Activated CD8-positive, alpha-beta memory T cell treated with anti-CD3 and anti-CD28 coated beads, Interleukin-2, amount 50 U/mL, for 4 hours (primary cell): ENCODE measurements at regions not wholly inside any gene's neighbourhood (a gene's known extent, or its start where the extent isn't known, plus 50 kb on each side); places are given as distances from the start of the nearest gene placed in this dataset.

Source experiments
- DNase-seq: peaks from one replicate; pipeline ENCODE4 v3.0.0-alpha.2; 2020

- DNase-seq = no peak
Measured at GRCh38 chr6:156647140-156647784, 129.9 kb upstream of the ARID1B start.

DNA sequence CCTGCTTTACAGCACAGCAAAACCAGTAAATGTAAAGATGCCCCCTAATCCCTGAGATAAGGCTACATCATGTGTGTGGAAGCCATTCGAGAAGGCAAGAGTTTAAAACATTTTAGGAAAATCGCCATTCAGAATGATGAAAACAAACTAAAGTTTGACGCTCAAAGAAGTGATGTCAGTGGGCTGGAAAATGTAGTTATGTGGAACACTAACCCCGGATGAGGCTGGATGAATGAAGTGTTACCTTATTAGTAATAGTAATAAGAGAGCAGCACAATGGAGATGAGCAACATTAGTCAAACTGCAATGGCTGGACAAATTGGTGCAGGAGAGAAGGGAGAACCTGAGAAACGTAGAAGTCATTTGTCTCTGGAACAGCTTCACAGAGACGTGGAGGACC lies 130.7 kb upstream of the ARID1B start:
- no peak for DNase-seq

DNA sequence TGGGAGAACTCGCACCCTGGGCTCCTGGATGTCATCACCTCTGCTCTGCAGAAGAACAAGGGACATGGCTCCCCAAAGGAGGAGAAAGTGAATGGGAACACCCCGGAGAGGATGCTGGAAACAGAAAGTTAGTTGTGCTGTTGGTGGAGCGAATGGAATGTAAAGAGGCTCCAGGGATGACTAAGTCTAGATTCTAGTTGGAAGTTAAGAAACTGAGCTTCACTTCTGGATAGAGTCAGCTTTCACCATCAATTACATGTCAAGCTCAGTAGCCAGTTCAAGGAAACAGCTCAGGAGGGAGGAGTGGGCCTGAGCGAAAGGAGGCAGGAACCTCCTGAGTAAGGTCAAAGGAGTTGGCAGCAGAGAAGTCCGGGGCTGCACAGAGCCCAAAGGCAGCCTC lies 132.1 kb upstream of the ARID1B start:
- no peak for DNase-seq

GRCh38 chr6:156639009-156639721 lies 138.0 kb upstream of the ARID1B start:
- DNase-seq = no peak

GRCh38 chr6:156638581-156638980 lies 138.6 kb upstream of the ARID1B start:
- no peak for DNase-seq

DNA sequence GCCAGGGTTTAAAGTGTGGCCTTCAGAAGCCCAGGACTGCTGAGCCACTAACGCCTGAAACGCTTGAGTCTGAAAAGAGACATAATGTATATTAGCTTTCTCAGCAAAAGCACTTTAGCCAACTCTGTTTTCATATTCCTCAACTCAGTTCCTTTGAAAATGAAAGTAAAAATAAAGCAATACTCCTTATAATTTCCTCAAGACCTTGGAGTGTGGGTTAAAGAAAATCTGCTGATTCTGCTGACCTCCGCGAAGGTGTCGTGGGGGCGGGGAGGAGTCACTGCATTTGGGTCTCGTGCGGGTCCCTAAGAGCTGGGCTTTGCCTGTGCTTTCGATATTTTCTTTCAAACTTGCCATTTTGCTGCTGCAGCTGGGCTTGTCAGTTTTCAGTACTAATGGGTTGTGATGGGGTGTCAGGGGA lies 142.2 kb upstream of the ARID1B start:
- no peak for DNase-seq

GRCh38 chr6:156634048-156634447 lies 143.1 kb upstream of the ARID1B start:
- DNase-seq = no peak

DNA sequence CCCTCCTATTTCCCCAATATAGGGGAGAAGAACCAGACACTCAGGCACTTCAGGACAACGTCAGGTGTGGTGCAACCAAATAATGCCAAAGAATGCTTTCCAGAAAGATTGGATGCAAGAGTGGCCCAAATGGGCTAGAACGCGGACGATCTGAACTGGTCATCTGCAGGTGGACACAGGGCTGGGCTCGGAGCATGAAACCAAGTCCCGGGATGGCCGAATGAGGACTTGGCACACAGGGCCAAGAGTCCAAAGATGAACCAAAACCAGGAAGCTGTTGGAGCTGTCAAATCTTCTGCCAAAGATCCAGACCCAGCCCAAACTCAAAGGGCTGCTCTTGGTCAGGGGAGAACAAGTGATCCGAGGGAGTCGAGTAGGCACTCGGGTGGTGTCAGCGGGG lies 143.9 kb upstream of the ARID1B start:
- no peak for DNase-seq

DNA sequence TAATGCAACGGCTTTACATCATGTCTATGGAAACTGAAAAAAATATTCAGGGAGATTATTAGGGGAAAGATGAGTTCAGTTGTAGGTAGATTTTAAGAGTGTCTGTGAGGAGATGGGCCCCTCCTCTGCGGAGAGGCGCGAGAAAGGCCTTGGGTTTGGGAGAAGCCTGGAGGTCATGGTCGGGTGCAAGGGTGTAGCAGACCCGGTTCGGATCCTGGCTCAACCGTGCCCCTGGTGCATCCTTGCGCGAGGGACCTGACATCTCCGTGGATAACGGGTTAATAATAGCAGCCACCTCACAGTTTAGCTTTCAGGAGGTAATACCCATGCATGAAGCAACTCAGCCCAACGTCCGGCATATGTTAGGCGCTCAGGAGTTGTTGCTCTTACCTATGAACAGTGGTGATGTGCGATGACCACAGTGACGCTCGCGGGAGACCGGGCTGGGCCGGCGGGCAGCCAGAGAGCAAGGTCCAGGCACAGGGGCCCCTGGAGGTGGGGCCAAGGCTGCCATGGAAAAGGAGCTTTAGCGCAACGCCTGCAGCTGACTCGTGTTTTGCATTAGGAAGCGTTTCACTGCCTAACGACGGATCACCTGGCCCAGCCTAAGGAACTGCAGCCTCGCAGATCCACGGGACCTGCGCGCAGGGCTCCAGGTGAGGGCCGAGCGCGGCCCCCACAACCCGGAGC lies 146.4 kb upstream of the ARID1B start:
- no peak for DNase-seq

DNA sequence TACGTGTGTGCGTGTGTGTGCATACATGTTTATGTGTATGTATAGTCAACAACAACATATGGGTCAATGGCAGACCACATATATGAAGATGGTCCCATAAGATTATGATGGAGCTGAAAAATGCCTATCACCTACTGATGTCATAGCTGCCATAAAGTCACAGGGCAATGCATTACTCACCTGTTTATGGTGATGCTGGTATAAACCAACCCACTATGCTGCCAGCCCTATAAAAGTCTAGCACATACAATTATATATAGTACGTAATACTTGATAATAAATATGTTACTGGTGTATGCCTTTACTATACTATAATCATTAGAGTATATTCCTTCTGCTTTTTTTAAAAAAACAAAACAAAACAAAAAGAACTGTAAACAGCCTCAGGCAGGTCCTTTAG lies 148.4 kb upstream of the ARID1B start:
- DNase-seq = no peak

- no peak for DNase-seq
Measured at GRCh38 chr6:156627524-156627923, 149.7 kb upstream of the ARID1B start.

GRCh38 chr6:156622185-156622584 lies 155.0 kb upstream of the ARID1B start:
- DNase-seq = no peak

DNA sequence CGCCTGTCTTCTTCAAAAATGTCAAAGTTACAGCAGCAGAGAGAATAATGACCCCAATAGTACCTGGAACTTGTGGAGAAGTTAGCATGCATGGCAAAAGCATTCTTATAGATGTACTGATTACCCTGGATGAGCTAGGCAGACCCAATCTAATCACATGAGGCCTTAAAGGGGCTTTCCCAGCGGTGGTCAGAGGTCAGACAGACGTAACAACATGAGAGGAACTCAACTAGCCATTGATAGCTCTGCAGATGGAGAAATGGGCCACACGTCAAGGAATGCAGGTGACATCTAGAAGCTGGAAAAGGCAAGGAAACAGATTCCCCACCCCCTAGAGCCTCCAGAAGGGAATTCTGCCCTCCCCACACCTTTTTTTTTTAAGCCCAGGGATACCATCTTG lies 156.8 kb upstream of the ARID1B start:
- DNase-seq = no peak

GRCh38 chr6:156618600-156619205 lies 158.5 kb upstream of the ARID1B start:
- no peak for DNase-seq

DNA sequence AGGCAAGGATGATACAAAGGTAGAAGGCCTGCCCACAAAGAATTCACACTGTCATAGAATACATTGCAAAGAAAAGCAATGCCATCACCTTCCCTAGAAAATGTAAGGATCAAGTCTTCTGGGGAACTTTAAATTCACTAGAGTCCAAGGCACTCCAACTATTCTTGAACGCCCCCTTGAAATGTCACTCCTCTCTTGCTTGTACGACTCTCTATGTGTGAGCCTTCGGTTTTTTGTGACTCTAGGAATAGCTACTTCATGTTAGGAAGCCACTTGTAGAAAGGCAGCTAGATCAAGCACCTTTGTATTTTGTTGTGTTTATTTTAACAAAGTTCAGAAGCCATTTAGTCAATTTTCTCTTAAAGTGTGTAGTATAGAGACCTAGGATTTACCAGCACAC lies 159.2 kb upstream of the ARID1B start:
- no peak for DNase-seq

- DNase-seq = no peak
Measured at GRCh38 chr6:156617376-156617775, 159.8 kb upstream of the ARID1B start.

DNA sequence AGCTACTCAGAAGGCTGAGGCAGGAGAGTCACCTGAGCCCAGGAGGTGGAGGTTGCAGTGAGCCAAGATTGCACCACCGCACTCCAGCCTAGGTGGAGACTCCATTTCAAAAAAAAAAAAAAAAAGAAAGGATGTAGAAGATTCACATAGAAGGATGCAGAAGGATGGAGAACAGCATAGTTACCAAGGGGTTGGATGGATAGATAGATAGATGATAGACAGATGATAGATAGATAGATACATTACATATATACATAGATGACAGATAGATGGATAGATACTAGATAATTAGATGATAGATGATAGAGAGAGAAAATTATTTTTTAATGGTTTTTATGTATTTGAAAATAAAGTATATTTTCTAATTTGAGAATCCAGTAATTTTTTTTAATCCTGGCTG lies 160.7 kb upstream of the ARID1B start:
- DNase-seq = no peak

DNA sequence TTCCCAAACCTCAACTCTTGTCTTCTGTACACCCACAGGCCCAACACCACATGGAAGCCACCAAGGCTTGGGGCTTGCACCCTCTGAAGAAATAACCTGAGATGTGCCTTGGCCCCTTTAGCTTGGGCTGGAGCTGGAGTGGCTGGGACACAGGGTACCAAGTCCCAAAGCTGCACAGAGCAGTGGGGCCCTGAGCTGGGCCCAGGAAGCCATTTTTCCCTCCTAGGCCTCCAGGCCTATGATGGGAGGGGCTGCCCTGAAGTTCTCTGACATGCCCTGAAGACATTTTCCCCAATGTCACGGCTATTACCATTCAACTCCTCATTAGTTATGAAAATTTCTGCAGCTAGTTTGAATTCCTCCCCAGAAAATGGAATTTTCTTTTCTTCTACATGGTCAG lies 163.2 kb upstream of the ARID1B start:
- DNase-seq = no peak

DNA sequence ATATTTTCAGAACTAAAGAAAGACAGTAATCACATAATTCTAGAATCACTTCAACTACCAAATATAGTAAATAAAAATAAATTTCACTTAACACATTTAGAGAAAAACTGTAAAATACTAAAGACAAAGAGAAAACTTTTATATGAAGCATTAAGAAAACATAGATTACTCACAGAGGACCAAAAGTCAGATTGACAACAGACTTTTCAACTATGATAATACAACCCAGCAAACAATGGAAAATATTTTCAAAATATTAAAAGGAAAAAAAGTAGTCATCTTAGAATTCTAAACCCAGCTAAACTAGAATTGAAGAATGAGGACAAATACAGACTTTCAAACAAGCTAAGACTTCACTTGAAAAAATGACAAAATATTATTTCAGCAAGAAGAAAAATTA lies 164.8 kb upstream of the ARID1B start:
- DNase-seq = no peak

DNA sequence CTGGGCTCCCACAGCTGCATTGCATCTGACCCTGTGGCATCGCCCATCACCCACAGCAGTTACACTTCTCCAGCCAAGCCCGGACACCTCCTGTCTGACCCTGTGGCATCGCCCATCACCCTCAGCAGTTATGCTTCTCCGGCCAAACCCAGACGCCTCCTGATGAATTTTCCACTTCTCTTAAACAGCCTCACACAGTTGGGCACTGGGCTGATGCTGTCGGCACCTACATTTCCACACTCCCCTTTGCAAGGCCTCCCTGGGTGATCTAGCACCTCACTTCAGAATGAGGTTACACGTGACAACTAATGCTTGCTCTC lies 175.2 kb upstream of the ARID1B start:
- DNase-seq = no peak

DNA sequence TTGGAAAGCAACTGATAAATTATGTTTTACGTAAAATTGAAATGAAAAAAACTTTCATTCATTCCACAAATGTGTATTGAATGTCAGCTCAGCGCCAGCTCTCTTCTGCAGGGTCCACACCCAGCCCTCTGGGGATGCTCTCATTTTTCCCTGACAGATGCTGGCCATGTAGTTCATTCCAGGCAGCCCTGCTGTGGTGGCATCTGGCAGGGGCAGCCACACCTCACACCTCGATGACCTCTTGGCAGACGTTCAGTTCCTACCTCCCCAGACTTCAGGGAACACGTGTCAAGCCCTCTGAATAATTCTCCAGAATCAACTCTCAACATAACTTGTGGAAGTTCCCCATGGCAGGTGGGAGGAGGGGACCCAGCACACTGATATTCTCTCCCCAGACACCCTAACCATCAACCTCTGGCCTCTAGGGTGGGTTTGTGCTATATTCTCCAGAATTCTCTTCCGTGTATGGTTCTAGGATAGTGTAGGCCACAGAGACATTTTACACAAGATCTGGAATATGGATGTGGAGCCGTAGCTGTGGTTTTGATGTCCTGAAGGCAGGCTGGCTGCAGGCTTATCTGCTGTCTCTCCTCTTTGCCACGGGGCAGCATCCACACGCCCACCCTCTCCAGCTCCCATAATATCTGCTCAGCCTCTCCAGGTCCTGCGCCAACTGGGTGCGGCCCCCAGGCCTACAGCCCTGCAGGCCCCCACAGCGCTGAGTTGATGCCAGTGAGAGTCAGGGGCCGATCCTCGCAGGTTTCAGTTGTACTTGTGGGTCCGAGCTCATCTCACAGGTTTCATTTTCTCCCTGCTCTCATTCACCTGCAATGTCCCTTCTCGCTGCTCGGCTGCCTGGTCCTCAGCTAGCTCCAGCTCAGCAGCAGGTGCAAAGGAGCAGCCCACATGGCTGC lies 175.8 kb upstream of the ARID1B start:
- no peak for DNase-seq

DNA sequence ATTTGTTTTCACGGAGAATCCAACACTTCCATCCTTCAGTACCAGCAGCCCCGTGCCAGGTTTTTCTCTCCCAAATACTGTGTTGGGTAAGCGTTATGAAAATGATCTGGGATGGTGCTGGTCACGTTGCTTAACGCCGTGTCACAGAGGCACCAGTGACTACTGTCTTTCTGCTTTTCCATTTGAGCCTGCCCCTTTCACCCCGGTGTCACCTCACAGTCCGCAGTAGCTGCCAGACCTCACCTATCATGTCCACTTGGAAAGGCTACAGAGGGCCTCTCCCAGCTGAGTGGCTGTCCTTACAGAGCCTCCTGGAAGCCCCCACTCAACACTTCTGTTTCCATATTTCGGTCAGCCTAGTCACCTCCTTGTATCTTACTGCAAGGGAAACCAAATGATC lies 176.5 kb upstream of the ARID1B start:
- DNase-seq = no peak

- no peak for DNase-seq
Measured at GRCh38 chr6:156599978-156600590, 177.1 kb upstream of the ARID1B start.
